SK-N-SH (cell line): ENCODE measurements at regions not wholly inside any gene's neighbourhood (a gene's known extent, or its start where the extent isn't known, plus 50 kb on each side); places are given as distances from the start of the nearest gene placed in this dataset.

Experiments
- CTCF ChIA-PET: fragments of 300-600, 350-600 bp; formaldehyde crosslinking; extraction: SDS; loops from one replicate; lab custom pipeline; 2021; lab: Yijun Ruan, JAX
- POLR2A ChIA-PET: fragments of 350-600 bp; sonication (Branson Sonifier 250); formaldehyde crosslinking; extraction: SDS; loops from one replicate; lab custom pipeline; 2020; ENCODE audit warnings: antibody characterized with exemption, inconsistent platforms; lab: Yijun Ruan, JAX
- DNase-seq: peaks from one replicate; pipeline ENCODE4 v3.0.0; 2012
- H2AFZ ChIP-seq: fragments of 200-600 bp; sonication (generic); 2 replicates; pipeline ENCODE4 v1.8.1; 2016; ENCODE audit warnings: antibody characterized with exemption, mild to moderate bottlenecking, low read depth
- H3F3A ChIP-seq: fragments of 200-600 bp; sonication (generic); replicated peaks from 2 replicates; pipeline ENCODE3; 2016; ENCODE audit warnings: antibody characterized with exemption, mild to moderate bottlenecking; ENCODE audit not compliant: insufficient read depth
- H3K27ac ChIP-seq, 2 experiments: fragments of 200-500 bp in 1 of 2; fragments of 200-600 bp in 1 of 2; sonication (Bioruptor generic) in 1 of 2; sonication (generic), shearing (Covaris generic) in 1 of 2; 2 replicates each; pipeline versions ENCODE4 v1.5.1 to v1.6.1; 2014 to 2016; ENCODE audit warnings: low read depth in 2 of 2, inconsistent platforms in 1 of 2, low read length in 1 of 2, mild to moderate bottlenecking in 1 of 2, mixed read lengths in 1 of 2
- H3K27me3 ChIP-seq: fragments of 200-600 bp; sonication (generic), shearing (Covaris generic); 2 replicates; pipeline ENCODE4 v1.6.1; 2016; ENCODE audit warnings: mixed run types; ENCODE audit not compliant: insufficient read depth
- H3K36me3 ChIP-seq, 2 experiments: fragments of 200-500 bp in 1 of 2; fragments of 200-600 bp in 1 of 2; sonication (Bioruptor generic) in 1 of 2; sonication (generic) in 1 of 2; replicated peaks in 1 of 2; 2 replicates each; pipeline versions ENCODE3 to v1.5.1; 2014 to 2016; ENCODE audit warnings: low read length in 1 of 2, mild to moderate bottlenecking in 1 of 2; ENCODE audit not compliant: insufficient read depth in 2 of 2, control insufficient read depth in 1 of 2
- H3K4me1 ChIP-seq, 2 experiments: fragments of 200-500 bp in 1 of 2; fragments of 200-600 bp in 1 of 2; sonication (Bioruptor generic) in 1 of 2; sonication (generic), shearing (Covaris generic) in 1 of 2; 2 replicates each; pipeline versions ENCODE4 v1.5.1 to v1.6.1; 2014 to 2016; ENCODE audit warnings: low read depth in 1 of 2, low read length in 1 of 2, mixed run types in 1 of 2; ENCODE audit not compliant: insufficient read depth in 2 of 2, control insufficient read depth in 1 of 2
- H3K4me2 ChIP-seq: fragments of 200-600 bp; sonication (generic), shearing (Covaris generic); 2 replicates; pipeline ENCODE4 v1.6.1; 2017; ENCODE audit warnings: mixed run types
- H3K4me3 ChIP-seq, 2 experiments: fragments of 200-500 bp in 1 of 2; fragments of 200-600 bp in 1 of 2; sonication (Bioruptor generic) in 1 of 2; sonication (generic), shearing (Covaris generic) in 1 of 2; 2 replicates each; pipeline versions ENCODE4 v1.5.1 to v1.8.1; 2014 to 2016; ENCODE audit warnings: low read depth in 2 of 2, inconsistent platforms in 1 of 2, low read length in 1 of 2, mild to moderate bottlenecking in 1 of 2, mixed read lengths in 1 of 2, moderate library complexity in 1 of 2
- H3K79me2 ChIP-seq: fragments of 200-600 bp; sonication (generic); 2 replicates; pipeline ENCODE4 v1.8.1; 2017; ENCODE audit warnings: mild to moderate bottlenecking; ENCODE audit not compliant: insufficient read depth
- H3K9ac ChIP-seq: fragments of 200-600 bp; sonication (generic); 2 replicates; pipeline ENCODE4 v1.6.1; 2017; ENCODE audit warnings: mixed run types
- H3K9me2 ChIP-seq: fragments of 200-600 bp; sonication (generic); 2 replicates; pipeline ENCODE4 v1.6.1; 2017; ENCODE audit warnings: mixed run types
- H3K9me3 ChIP-seq: fragments of 200-600 bp; sonication (generic); 2 replicates; pipeline ENCODE4 v1.6.1; 2017; ENCODE audit warnings: mixed run types, mild to moderate bottlenecking, moderate library complexity
- H4K20me1 ChIP-seq: fragments of 200-600 bp; sonication (generic); 2 replicates; pipeline ENCODE4 v1.6.1; 2017; ENCODE audit warnings: mild to moderate bottlenecking, mixed run types; ENCODE audit not compliant: insufficient read depth
- CTCF ChIP-seq: fragments of 200-600 bp; sonication (generic); IDR thresholded peaks from 2 replicates; pipeline ENCODE4 v1.6.1; 2017; ENCODE audit warnings: antibody characterized with exemption, mild to moderate bottlenecking, moderate library complexity
- EP300 ChIP-seq, 2 experiments: IDR thresholded peaks; 2 replicates each; pipeline versions ENCODE4 v1.4.0 to v1.6.1; 2012; ENCODE audit warnings: borderline replicate concordance in 1 of 2, low read depth in 1 of 2, low read length in 1 of 2
- JUND ChIP-seq: IDR thresholded peaks from 2 replicates; pipeline ENCODE4 v1.4.0; 2012
- MXI1 ChIP-seq: IDR thresholded peaks from 2 replicates; pipeline ENCODE4 v1.6.1; 2012; ENCODE audit warnings: mild to moderate bottlenecking, low read depth, low read length, improper control_type of control experiment
- PBX3 ChIP-seq: IDR thresholded peaks from 2 replicates; pipeline ENCODE4; 2012
- RAD21 ChIP-seq: IDR thresholded peaks from 2 replicates; pipeline ENCODE4 v1.6.1; 2012; ENCODE audit warnings: mild to moderate bottlenecking, low read length
- RCOR1 ChIP-seq: fragments of 150-350 bp; IDR thresholded peaks from 2 replicates; pipeline ENCODE4 v1.6.1; 2017; ENCODE audit warnings: antibody characterized with exemption, low read length
- RFX5 ChIP-seq: IDR thresholded peaks from 2 replicates; pipeline ENCODE4 v1.6.1; 2012; ENCODE audit warnings: mild to moderate bottlenecking, improper control_type of control experiment, low read length
- RXRA ChIP-seq: IDR thresholded peaks from 2 replicates; pipeline ENCODE4 v1.4.0; 2012; ENCODE audit warnings: low read depth, mild to moderate bottlenecking, borderline replicate concordance
- SMC3 ChIP-seq: IDR thresholded peaks from 2 replicates; pipeline ENCODE4 v1.6.1; 2012; ENCODE audit warnings: low read depth, low read length, improper control_type of control experiment
- TEAD4 ChIP-seq: IDR thresholded peaks from 2 replicates; pipeline ENCODE4 v1.4.0; 2012; ENCODE audit warnings: mild to moderate bottlenecking, borderline replicate concordance; ENCODE audit not compliant: insufficient read depth
- USF2 ChIP-seq: fragments of 150-350 bp; IDR thresholded peaks from 2 replicates; pipeline ENCODE4 v1.6.1; 2017; ENCODE audit warnings: antibody characterized with exemption, low read length, low read depth, borderline replicate concordance
- WGBS: methylation state at CpG from one replicate; pipeline ENCODE4 v1.1.6; 2017; ENCODE audit warnings: low lambda C conversion rate; 5-methylcytosine and 5-hydroxymethylcytosine counted together

- POLR2A ChIA-PET: no interaction called here
- H2AFZ ChIP-seq: no peak overlapping the region
- no peak overlapping the region for H3K9ac ChIP-seq
These were observed 234.4 kb downstream of the SIM1 start for GRCh38 chr6:100230115-100230952.

More at GRCh38 chr6:100230115-100230952, 234.4 kb downstream of the SIM1 start:
- no peak for DNase-seq
- CTCF ChIA-PET: interaction anchor here (1.1 to 1.2 kb wide), 2 partner anchors 45 to 490 kb away, joined by 3 read pairs; no protein-coding TSS in a partner anchor
- WGBS: 65% methylated on average over 6 of the region's 6 CpGs
- peaks cover 12% of the 10 kb centered on the region for H3F3A ChIP-seq
- no peaks in the 10 kb centered on the region for H3K36me3 ChIP-seq
- H3K79me2 ChIP-seq: no peaks in the 10 kb centered on the region
- H3K9me2 ChIP-seq: no peaks in the 10 kb centered on the region
- H3K27ac ChIP-seq: no peak overlapping the region
- H3K27me3 ChIP-seq: no peaks in the 10 kb centered on the region
- H3K4me3 ChIP-seq: no peak overlapping the region
- no peak for TF ChIP-seq EP300 (IDR thresholded peaks at IDR 0.05; ENCODE audit: borderline replicate concordance in 1 of 2, low read depth in 1 of 2, low read length in 1 of 2)
- no peak for TF ChIP-seq SMC3
- no peak for TF ChIP-seq JUND
- TF ChIP-seq RXRA: no peak
- no peak for TF ChIP-seq PBX3
- no peak for TF ChIP-seq MXI1
- TF ChIP-seq USF2: no peak
- no peak for TF ChIP-seq RCOR1
- no peak for TF ChIP-seq CTCF
- no peak for TF ChIP-seq RAD21
- TF ChIP-seq RFX5: no peak
- no peak for TF ChIP-seq TEAD4
- no peak overlapping the region for H3K4me2 ChIP-seq
- no peaks in the 10 kb centered on the region for H4K20me1 ChIP-seq
- peaks cover 0 to 5% of the 10 kb centered on the region in 2 experiments; a peak in 3 of 4 replicates for H3K4me1 ChIP-seq
- H3K9me3 ChIP-seq: no peaks in the 10 kb centered on the region
